Bone marrow (tissue), 2 donors: ENCODE measurements at regions not wholly inside any gene's neighbourhood (a gene's known extent, or its start where the extent isn't known, plus 50 kb on each side); places are given as distances from the start of the nearest gene placed in this dataset.

Source experiments
- DNase-seq, 2 donors: peaks; one replicate each; lab custom pipeline; 2025; lab: John Stamatoyannopoulos, UW

DNA sequence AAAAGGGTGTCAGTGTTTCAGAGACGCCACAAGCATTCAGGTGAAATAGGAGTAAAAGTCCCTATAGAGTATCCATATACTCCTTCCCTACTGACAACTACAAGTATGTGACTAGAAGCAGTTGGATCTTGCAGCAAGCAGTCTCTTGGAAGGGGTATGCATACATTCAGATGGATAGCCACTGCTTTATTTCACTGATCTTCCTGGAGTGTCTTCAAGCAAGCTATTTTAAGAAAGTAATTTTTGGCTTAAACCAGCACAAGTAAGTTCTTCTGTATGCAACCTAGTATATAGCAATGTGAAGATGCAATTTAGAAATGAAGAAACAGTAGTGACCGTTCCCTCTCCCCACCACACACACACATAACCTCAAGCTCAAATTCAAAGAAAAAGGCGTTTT, 446.8 kb upstream of the CDH18 start:
- no peak for DNase-seq

DNA sequence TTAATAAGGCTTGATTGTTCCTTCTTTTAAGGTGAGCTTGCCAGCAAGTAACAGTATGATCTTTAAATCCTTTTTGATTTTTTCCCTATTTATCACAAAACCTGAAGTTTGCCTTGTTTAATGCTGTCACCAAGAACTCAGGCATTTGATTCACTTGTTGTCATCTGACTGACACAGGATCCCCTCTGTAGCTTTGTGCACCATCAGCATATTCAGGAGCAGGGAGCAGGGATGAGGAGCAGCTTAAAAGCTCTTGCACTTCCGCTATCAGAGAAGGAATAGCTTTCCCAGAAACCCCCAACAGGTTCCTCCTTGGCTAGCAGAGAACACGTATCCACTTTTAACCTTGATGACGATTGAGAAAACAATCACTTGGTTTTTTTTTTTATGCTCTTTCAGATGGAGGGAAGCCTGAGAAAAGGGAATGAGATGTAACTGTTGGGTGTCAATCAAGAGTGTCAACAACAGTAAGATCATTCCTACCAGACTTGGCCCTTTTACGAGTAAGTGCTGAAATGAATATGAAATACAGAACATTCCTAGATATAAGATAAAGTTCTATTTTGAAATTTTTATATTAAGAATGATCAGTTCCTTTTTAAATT, 433.1 kb upstream of the CDH18 start:
- DNase-seq: no peak
